A549 (cell line): ENCODE measurements at regions not wholly inside any gene's neighbourhood (a gene's known extent, or its start where the extent isn't known, plus 50 kb on each side); places are given as distances from the start of the nearest gene placed in this dataset.

Experiments
- CTCF ChIP-seq: fragments of >200 bp; sonication (Bioruptor Twin); formaldehyde crosslinking; IDR thresholded peaks from 3 replicates; pipeline ENCODE4 v1.5.1; 2016
- EP300 ChIP-seq, 2 experiments: fragments of >200 bp; sonication (Bioruptor Twin); formaldehyde crosslinking; IDR thresholded peaks; 2 replicates in 1 of 2; 3 replicates in 1 of 2; pipeline ENCODE4 v1.6.1; 2016 to 2017
- FOSL2 ChIP-seq, 2 experiments: fragments of 450-650 bp in 1 of 2; fragments of >200 bp in 1 of 2; sonication (Bioruptor Twin) in 1 of 2; formaldehyde crosslinking; IDR thresholded peaks; 2 replicates each; pipeline versions ENCODE4 v1.5.0 to v1.6.1; 2016 to 2020; ENCODE audit warnings: mild to moderate bottlenecking in 1 of 2, moderate library complexity in 1 of 2
- HOXB5 ChIP-seq: fragments of 250-450 bp; sonication (Bioruptor Pico); IDR thresholded peaks from 2 replicates; pipeline ENCODE4 v1.5.0; 2020; ENCODE audit warnings: mild to moderate bottlenecking, moderate library complexity
- KDM1A ChIP-seq: fragments of 200-600 bp; sonication (generic); IDR thresholded peaks from 2 replicates; pipeline ENCODE4 v1.6.1; 2016; ENCODE audit warnings: low read depth, mild to moderate bottlenecking
- KDM5A ChIP-seq: fragments of 200-600 bp; sonication (generic); IDR thresholded peaks from 2 replicates; pipeline ENCODE4 v1.6.1; 2016; ENCODE audit warnings: antibody characterized with exemption, mild to moderate bottlenecking
- POLR2A ChIP-seq: IDR thresholded peaks from 2 replicates; pipeline ENCODE4 v1.6.1; 2012; ENCODE audit warnings: mild to moderate bottlenecking, low read length
- POLR2AphosphoS2 ChIP-seq: conservative IDR thresholded peaks from 2 replicates; pipeline ENCODE4 v1.6.1; 2012; ENCODE audit warnings: low read length, improper control_type of control experiment, inconsistent platforms
- RAD21 ChIP-seq, 2 experiments: fragments of >200 bp in 1 of 2; sonication (Bioruptor Twin) in 1 of 2; formaldehyde crosslinking in 1 of 2; IDR thresholded peaks in 1 of 2; conservative IDR thresholded peaks in 1 of 2; 2 replicates in 1 of 2; 3 replicates in 1 of 2; pipeline ENCODE4 v1.6.1; 2012 to 2018; ENCODE audit warnings: inconsistent platforms in 1 of 2
- RFX5 ChIP-seq: fragments of 450-650 bp; IDR thresholded peaks from 2 replicates; pipeline ENCODE4 v1.7.1; 2014; ENCODE audit warnings: antibody characterized with exemption, mild to moderate bottlenecking, moderate library complexity
- TF ChIP-seq, protein P1 (sequence below): IDR thresholded peaks from 2 replicates; pipeline ENCODE4 v1.6.1; 2012; ENCODE audit warnings: low read depth, borderline replicate concordance
- TF ChIP-seq, protein P2 (sequence below): IDR thresholded peaks from 2 replicates; pipeline ENCODE4 v1.6.1; 2012

DNA sequence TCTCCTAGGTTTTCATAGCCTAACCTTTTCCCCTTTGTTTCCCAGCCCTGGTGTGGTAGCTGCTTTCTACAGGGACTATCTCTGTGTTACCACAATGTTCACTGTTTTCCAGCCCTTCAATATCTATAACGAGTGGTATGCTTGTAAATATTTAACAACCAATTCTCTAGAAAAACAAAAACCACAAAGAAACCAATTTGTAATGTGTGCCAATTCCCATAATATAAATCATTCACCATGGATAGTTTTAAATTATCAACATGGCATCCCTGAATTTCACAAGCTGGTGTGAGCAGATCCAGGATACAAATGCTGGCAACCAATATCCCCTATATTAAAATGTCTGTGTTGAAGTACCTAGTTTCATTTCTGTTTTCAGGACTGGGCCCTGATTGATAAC, 200.7 kb upstream of the FOXN2 start:
- no peak for TF ChIP-seq EP300 (IDR thresholded peaks at IDR 0.05)
- TF ChIP-seq CTCF = no peak
- TF ChIP-seq RFX5 = no peak
- TF ChIP-seq, protein P1, sequence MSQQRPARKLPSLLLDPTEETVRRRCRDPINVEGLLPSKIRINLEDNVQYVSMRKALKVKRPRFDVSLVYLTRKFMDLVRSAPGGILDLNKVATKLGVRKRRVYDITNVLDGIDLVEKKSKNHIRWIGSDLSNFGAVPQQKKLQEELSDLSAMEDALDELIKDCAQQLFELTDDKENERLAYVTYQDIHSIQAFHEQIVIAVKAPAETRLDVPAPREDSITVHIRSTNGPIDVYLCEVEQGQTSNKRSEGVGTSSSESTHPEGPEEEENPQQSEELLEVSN = no peak
- no peak for TF ChIP-seq POLR2A
- TF ChIP-seq, protein P2, sequence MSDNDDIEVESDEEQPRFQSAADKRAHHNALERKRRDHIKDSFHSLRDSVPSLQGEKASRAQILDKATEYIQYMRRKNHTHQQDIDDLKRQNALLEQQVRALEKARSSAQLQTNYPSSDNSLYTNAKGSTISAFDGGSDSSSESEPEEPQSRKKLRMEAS = no peak
- no peak for TF ChIP-seq KDM5A
- TF ChIP-seq KDM1A = no peak
- TF ChIP-seq HOXB5 (CRISPR knock-in tag) = no peak
- TF ChIP-seq RAD21 (conservative IDR thresholded peaks at IDR 0.05 in 1 of 2, IDR thresholded peaks at IDR 0.05 in 1 of 2) = no peak
- TF ChIP-seq FOSL2 (IDR thresholded peaks at IDR 0.05) = no peak
- no peak for TF ChIP-seq FOSL2 (CRISPR knock-in tag; IDR thresholded peaks at IDR 0.05)
- TF ChIP-seq POLR2AphosphoS2 = no peak
